Heart left ventricle (tissue), 16 donors: ENCODE measurements at regions not wholly inside any gene's neighbourhood (a gene's known extent, or its start where the extent isn't known, plus 50 kb on each side); places are given as distances from the start of the nearest gene placed in this dataset.

Source experiments
- ATAC-seq, 4 donors: fragments of 200-7000 bp; cut with Tn5 transposase; one replicate each; pipeline ENCODE4 v1.9.1; 2020 to 2022; ENCODE audit warnings: moderate library complexity in 4 of 4, mild to moderate bottlenecking in 3 of 4, moderate number of reproducible peaks in 1 of 4
- DNase-seq, 5 donors: peaks; one replicate each; pipeline ENCODE4 v3.0.0-alpha.2; 2020
- H3K27ac ChIP-seq, 12 donors: fragments of 200-600 bp; sonication (generic) in 4 of 12; one replicate each; pipeline versions ENCODE4 v1.5.0 to v1.8.0; 2016 to 2022; ENCODE audit warnings: mild to moderate bottlenecking in 2 of 12
- H3K27me3 ChIP-seq, 9 donors: fragments of 200-600 bp; sonication (generic) in 2 of 9; one replicate each; pipeline versions ENCODE4 v1.5.1 to v1.8.0; 2016 to 2022; ENCODE audit warnings: mild to moderate bottlenecking in 3 of 9
- H3K36me3 ChIP-seq, 9 donors: fragments of 200-600 bp; sonication (generic) in 2 of 9; one replicate each; pipeline versions ENCODE4 v1.5.0 to v1.8.0; 2018 to 2022; ENCODE audit warnings: mild to moderate bottlenecking in 2 of 9
- H3K4me1 ChIP-seq, 12 donors: fragments of 200-600 bp; sonication (generic) in 4 of 12; one replicate each; pipeline versions ENCODE4 v1.5.0 to v1.8.0; 2016 to 2022; ENCODE audit warnings: mild to moderate bottlenecking in 3 of 12
- H3K4me3 ChIP-seq, 12 donors: fragments of 200-600 bp; sonication (generic) in 4 of 12; one replicate each; pipeline versions ENCODE4 v1.5.0 to v1.8.0; 2017 to 2022; ENCODE audit warnings: mild to moderate bottlenecking in 9 of 12, moderate library complexity in 4 of 12
- H3K9me3 ChIP-seq, 12 donors: fragments of 200-600 bp; sonication (generic) in 4 of 12; one replicate each; pipeline versions ENCODE4 v1.5.0 to v1.8.0; 2016 to 2022; ENCODE audit warnings: mild to moderate bottlenecking in 1 of 12
- CTCF ChIP-seq, 12 donors: fragments of 200-600 bp; sonication (generic) in 4 of 12; IDR thresholded peaks; one replicate each; pipeline versions ENCODE4 v1.5.0 to v1.8.0; 2018 to 2022; ENCODE audit warnings: antibody characterized with exemption in 12 of 12, mild to moderate bottlenecking in 5 of 12
- POLR2A ChIP-seq, 2 donors: fragments of 450-650 bp; IDR thresholded peaks; one replicate each; pipeline ENCODE4 v1.6.1; 2017; ENCODE audit warnings: antibody characterized with exemption in 2 of 2, mild to moderate bottlenecking in 2 of 2, moderate library complexity in 2 of 2
- WGBS, 4 donors: extraction: QIAGEN DNeasy Blood & Tissue Kit in 2 of 4; methylation state at CpG; one replicate each; pipeline versions ENCODE4 v1.1.5 to v1.1.7; 2013 to 2018; 5-methylcytosine and 5-hydroxymethylcytosine counted together
- intact Hi-C, 10 donors: fragments of 100-400 bp; cut with DNase I; formaldehyde crosslinking; loops; one replicate each; pipeline versions ENCODE4 v1.11.1 to v1.14.2; 2022
- donor health status: ischemic (EF 13 %, LVEDD 7.1; RV severe dilation, severe dysfunction).
- donor health status: healthy with polysubstance abuse.
- donor health status: DM: no; HTN: yes; CAD: no.
- donor health status: DM: no; HTN: no; CAD: no.
- donor health status: ischemic (EF 25% LVEDD 6.9; RV normal size, moderate dysfunction).
- donor health status: ischemic (EF 25% LVEDD 5.7; RV mildly dilated, moderate dysfunction).
- donor health status: healthy.
- donor health status: DM: yes; HTN: yes; CAD: no.
- donor health status: ischemic (EF 35%, LVEDD 5.7; RV mildly dilated, moderate dysfunction).
- donor health status: nonischemic (EF 11% LVEDD 7.7; RV severe dilation, severe dysfunction).
- donor health status: DM: yes; HTN: yes; CAD: no.
- donor health status: PGD.
- donor health status: ischemic (EF 29% LVEDD 5.4; RV normal size, mild dysfunction).
- donor health status: nonischemic (EF 23%, LVEDD 6.1; RV moderate dilation, normal function).

DNA sequence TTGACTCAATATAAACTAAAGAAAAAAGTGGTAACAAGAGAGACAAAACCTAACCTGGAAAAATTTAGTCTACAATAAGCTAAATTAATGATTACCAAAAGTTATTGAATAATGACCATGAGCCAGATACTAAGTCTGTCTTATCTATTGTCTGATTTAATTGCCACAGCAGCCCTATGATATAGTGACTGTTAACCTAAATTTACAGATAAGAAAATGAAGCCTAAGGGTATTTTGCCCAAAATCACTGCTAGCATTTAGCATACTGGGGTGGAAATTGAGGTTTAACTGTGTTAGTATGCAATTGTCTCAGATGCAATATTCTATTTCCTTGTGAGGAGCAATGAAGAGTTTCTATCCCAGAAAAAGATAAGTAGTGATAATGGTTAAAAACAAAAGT lies 361.0 kb upstream of the EYS start:
- intact Hi-C loops: no loop called here
- H3K9me3 ChIP-seq: no peaks in the 10 kb centered on the region
- no peak overlapping the region for H3K4me3 ChIP-seq
- TF ChIP-seq POLR2A (IDR thresholded peaks at IDR 0.05) (no peak), CTCF (IDR thresholded peaks at IDR 0.05) (no peak)
- H3K36me3 ChIP-seq: no peaks in the 10 kb centered on the region
- DNase-seq: no peak
- H3K27me3 ChIP-seq: no peaks in the 10 kb centered on the region
- no peak overlapping the region for H3K27ac ChIP-seq
- no peak for ATAC-seq
- H3K4me1 ChIP-seq: no peaks in the 10 kb centered on the region

DNA sequence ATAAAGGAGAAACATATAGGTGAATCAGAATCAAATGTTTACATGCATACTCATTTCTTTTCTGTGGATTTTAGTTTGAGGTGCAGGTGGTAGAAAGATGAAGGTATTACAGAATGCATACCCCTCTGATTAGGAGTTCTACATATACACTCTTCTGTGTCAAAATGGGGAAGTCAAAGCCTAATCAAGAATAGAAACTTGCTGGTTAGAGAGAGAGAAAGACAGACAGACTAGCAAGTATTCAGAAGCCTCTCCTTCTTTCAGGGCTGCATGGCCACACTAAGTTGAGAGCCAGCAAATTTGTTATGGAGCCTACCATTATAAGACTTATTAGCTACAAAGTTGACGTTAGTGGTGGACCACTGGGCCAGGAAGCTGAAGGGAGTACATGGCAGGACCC lies 358.3 kb upstream of the EYS start:
- Histone ChIP-seq H3K9me3 (peaks cover 0 to 5% (median 0%) of the 10 kb centered on the region in 12 donors), H3K36me3 (no peaks in the 10 kb centered on the region), H3K4me1 (no peaks in the 10 kb centered on the region), H3K27me3 (no peaks in the 10 kb centered on the region), H3K27ac (no peak overlapping the region), H3K4me3 (no peak overlapping the region)
- DNase-seq (no peak), ATAC-seq (no peak)
- TF ChIP-seq POLR2A (IDR thresholded peaks at IDR 0.05): no peak
- TF ChIP-seq CTCF (IDR thresholded peaks at IDR 0.05): no peak
- WGBS, 4 donors: 81 to 94% (median 87%) methylated on average over 1 of the region's 1 CpG
- intact Hi-C loops: no loop called here

- H3K4me1 ChIP-seq: no peaks in the 10 kb centered on the region
- H3K36me3 ChIP-seq: no peaks in the 10 kb centered on the region
- H3K9me3 ChIP-seq: peaks cover 0 to 1% (median 0%) of the 10 kb centered on the region in 12 donors
- H3K27me3 ChIP-seq: no peaks in the 10 kb centered on the region
- no peak overlapping the region for H3K4me3 ChIP-seq
- intact Hi-C loops: no loop called here
- ATAC-seq (no peak), DNase-seq (no peak)
- H3K27ac ChIP-seq: no peak overlapping the region
- TF ChIP-seq POLR2A (IDR thresholded peaks at IDR 0.05) (no peak), CTCF (IDR thresholded peaks at IDR 0.05) (no peak)
- 84 to 95% (median 86%) methylated on average over 1 of the region's 1 CpG for WGBS, 4 donors
Observed at GRCh38 chr6:66057034-66057433, 350.0 kb upstream of the EYS start.

DNA sequence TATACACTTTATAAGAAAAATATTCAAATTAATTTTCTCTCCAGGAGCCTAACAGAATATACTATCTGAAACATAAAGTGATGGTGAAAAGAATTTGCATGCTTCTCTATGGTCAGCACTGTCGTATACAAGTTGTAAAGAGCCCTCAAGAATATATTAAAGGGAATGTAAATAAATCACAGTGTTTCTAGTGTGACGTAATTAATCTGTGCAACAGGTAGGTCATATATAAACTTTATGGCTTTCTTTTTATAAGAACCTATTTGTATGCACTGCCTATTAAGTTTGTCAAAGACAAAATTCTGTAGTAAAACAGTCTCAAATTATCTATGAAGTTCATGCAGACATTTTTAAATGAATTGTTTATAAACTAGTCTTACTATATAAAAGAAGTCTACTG lies 347.9 kb upstream of the EYS start:
- 83 to 91% (median 88%) methylated on average over 2 of the region's 2 CpGs for WGBS, 4 donors
- H3K27ac ChIP-seq: no peak overlapping the region
- H3K4me3 ChIP-seq: no peak overlapping the region
- no peaks in the 10 kb centered on the region for H3K27me3 ChIP-seq
- no peaks in the 10 kb centered on the region for H3K9me3 ChIP-seq
- DNase-seq: no peak
- no peaks in the 10 kb centered on the region for H3K36me3 ChIP-seq
- TF ChIP-seq POLR2A (IDR thresholded peaks at IDR 0.05) (no peak), CTCF (IDR thresholded peaks at IDR 0.05) (no peak)
- H3K4me1 ChIP-seq: no peaks in the 10 kb centered on the region
- ATAC-seq: no peak
- intact Hi-C loops: no loop called here
